SU-DHL-6 (cell line): ENCODE measurements at regions not wholly inside any gene's neighbourhood (a gene's known extent, or its start where the extent isn't known, plus 50 kb on each side); places are given as distances from the start of the nearest gene placed in this dataset.

ENCODE experiments used
- EZH2phosphoT487 ChIP-seq: fragments of 200-600 bp; sonication (generic), shearing (Covaris generic); conservative IDR thresholded peaks from 2 replicates; pipeline ENCODE4 v1.6.1; 2018; ENCODE audit warnings: mild to moderate bottlenecking, antibody characterized with exemption, low read length, moderate library complexity, mixed read lengths
- TF ChIP-seq, protein P1 (sequence below): fragments of 200-600 bp; sonication (generic); IDR thresholded peaks from one replicate; pipeline ENCODE4 v1.5.1; 2017; ENCODE audit warnings: antibody characterized with exemption, mild to moderate bottlenecking, low read length, moderate library complexity; ENCODE audit not compliant: insufficient read depth, poor library complexity, severe bottlenecking

GRCh38 chr7:68629-69028, 123.7 kb upstream of the FAM20C start:
- TF ChIP-seq, protein P1, sequence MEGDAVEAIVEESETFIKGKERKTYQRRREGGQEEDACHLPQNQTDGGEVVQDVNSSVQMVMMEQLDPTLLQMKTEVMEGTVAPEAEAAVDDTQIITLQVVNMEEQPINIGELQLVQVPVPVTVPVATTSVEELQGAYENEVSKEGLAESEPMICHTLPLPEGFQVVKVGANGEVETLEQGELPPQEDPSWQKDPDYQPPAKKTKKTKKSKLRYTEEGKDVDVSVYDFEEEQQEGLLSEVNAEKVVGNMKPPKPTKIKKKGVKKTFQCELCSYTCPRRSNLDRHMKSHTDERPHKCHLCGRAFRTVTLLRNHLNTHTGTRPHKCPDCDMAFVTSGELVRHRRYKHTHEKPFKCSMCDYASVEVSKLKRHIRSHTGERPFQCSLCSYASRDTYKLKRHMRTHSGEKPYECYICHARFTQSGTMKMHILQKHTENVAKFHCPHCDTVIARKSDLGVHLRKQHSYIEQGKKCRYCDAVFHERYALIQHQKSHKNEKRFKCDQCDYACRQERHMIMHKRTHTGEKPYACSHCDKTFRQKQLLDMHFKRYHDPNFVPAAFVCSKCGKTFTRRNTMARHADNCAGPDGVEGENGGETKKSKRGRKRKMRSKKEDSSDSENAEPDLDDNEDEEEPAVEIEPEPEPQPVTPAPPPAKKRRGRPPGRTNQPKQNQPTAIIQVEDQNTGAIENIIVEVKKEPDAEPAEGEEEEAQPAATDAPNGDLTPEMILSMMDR = no peak
- TF ChIP-seq EZH2phosphoT487 = no peak
